ENCODE measurements at regions not wholly inside any gene's neighbourhood (a gene's known extent, or its start where the extent isn't known, plus 50 kb on each side); places are given as distances from the start of the nearest gene placed in this dataset.

GRCh38 chr14:39956372-39956771 is 524.1 kb upstream of the FBXO33 start:
- TF ChIP-seq POLR2AphosphoS5 (IDR thresholded peaks at IDR 0.05; ENCODE audit: low read depth, low read length) (no peak), TAF1 (IDR thresholded peaks at IDR 0.05; ENCODE audit: borderline replicate concordance, insufficient read depth, low read length) (no peak), REST (IDR thresholded peaks at IDR 0.05; ENCODE audit: insufficient read depth in 1 of 2, low read depth in 2 of 2, low read length in 2 of 2) (no peak), FOXP2 (optimal IDR thresholded peaks at IDR 0.05; ENCODE audit: borderline replicate concordance, extremely low read depth, extremely low read length, insufficient read depth) (no peak)

Data from PFSK-1 (cell line).